IMR-90 (cell line): ENCODE measurements at regions not wholly inside any gene's neighbourhood (a gene's known extent, or its start where the extent isn't known, plus 50 kb on each side); places are given as distances from the start of the nearest gene placed in this dataset.
"Not testable (repeated sequence)": the region's sequence is repeated elsewhere in the genome, so short reads cannot be mapped to it uniquely, and the experiment has no call there.

Source experiments
- FOS ChIP-seq: fragments of 150-350 bp; IDR thresholded peaks from 2 replicates; pipeline ENCODE4 v1.6.1; 2016; ENCODE audit warnings: low read depth, low read length
- TF ChIP-seq, protein P1 (sequence below): fragments of 150-350 bp; IDR thresholded peaks from 2 replicates; pipeline ENCODE4 v1.6.1; 2016; ENCODE audit warnings: low read depth, mild to moderate bottlenecking, low read length, moderate library complexity, borderline replicate concordance

DNA sequence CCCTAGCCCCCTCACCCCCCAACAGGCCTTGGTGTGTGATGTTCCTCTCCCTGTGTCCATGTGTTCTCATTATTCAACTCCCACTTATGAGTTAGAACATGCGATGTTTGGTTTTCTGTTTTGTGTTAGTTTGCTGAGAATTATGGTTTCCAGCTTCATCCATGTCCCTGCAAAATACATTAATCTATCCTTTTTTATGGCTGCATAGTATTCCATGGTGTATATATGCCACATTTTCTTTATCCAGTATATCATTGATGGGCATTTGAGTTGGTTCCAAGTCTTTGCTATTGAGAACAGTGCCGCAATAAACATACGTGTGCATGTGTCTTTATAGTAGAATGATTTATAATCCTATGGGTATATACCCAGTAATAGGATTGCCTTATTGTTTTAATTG lies 120.2 kb upstream of the MB21D2 start:
- TF ChIP-seq, protein P1, sequence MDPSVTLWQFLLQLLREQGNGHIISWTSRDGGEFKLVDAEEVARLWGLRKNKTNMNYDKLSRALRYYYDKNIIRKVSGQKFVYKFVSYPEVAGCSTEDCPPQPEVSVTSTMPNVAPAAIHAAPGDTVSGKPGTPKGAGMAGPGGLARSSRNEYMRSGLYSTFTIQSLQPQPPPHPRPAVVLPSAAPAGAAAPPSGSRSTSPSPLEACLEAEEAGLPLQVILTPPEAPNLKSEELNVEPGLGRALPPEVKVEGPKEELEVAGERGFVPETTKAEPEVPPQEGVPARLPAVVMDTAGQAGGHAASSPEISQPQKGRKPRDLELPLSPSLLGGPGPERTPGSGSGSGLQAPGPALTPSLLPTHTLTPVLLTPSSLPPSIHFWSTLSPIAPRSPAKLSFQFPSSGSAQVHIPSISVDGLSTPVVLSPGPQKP, result not testable (repeated sequence)
- TF ChIP-seq FOS, result not testable (repeated sequence)
